LNCAP (cell line): ENCODE measurements at regions not wholly inside any gene's neighbourhood (a gene's known extent, or its start where the extent isn't known, plus 50 kb on each side); places are given as distances from the start of the nearest gene placed in this dataset.

Experiments used
- TF ChIP-seq, protein P1 (sequence below): fragments of 450-650 bp; IDR thresholded peaks from 2 replicates; pipeline ENCODE4 v1.5.1; 2017; ENCODE audit warnings: mild to moderate bottlenecking

DNA sequence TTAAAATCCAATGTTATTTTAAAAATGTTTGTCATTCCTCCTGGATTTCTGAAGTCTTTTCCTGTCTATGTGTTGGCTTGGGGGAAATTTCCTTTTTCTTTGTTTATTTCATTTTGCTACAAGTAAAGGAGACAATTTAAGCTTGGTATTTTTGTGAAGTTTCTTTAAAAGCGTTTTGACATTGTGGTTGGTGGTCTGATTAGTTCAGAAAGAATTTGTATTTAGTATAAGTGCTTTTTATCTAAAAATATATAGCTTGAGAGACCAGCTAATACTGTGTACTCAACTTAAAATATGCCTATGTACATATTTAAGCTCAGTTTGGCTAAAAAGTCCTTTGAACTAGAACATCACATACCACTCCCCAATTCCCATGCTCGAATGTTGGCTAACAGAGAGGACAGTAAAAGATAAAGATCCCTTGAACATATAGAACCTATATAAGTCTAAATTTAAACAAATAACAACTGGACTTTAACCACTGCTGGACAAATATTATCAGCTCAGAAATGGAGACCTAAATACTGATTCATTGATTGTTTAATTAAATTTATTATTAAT is 237.6 kb downstream of the TLE4 start:
- TF ChIP-seq, protein P1, sequence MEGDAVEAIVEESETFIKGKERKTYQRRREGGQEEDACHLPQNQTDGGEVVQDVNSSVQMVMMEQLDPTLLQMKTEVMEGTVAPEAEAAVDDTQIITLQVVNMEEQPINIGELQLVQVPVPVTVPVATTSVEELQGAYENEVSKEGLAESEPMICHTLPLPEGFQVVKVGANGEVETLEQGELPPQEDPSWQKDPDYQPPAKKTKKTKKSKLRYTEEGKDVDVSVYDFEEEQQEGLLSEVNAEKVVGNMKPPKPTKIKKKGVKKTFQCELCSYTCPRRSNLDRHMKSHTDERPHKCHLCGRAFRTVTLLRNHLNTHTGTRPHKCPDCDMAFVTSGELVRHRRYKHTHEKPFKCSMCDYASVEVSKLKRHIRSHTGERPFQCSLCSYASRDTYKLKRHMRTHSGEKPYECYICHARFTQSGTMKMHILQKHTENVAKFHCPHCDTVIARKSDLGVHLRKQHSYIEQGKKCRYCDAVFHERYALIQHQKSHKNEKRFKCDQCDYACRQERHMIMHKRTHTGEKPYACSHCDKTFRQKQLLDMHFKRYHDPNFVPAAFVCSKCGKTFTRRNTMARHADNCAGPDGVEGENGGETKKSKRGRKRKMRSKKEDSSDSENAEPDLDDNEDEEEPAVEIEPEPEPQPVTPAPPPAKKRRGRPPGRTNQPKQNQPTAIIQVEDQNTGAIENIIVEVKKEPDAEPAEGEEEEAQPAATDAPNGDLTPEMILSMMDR, result no peak

DNA sequence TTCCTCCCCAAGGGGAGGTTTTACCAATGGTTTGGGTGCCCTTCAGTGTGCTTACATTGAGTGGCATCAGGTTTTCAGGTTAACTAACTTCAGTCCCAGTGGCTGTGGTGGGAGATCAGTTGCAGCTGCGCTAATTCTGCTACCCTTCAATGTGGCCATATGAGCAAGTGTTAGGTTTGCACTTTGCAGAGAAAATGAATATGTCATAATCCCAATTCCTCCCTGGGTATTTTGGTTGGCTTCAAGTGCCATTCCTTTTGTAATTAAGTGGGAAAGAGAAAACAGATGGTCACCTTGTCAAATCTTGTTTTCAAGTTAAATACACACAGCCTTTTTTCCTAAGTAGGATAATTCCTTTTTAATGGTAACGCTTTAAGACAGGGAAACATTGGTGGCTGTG is 236.2 kb downstream of the TLE4 start:
- TF ChIP-seq, protein P1, result no peak

DNA sequence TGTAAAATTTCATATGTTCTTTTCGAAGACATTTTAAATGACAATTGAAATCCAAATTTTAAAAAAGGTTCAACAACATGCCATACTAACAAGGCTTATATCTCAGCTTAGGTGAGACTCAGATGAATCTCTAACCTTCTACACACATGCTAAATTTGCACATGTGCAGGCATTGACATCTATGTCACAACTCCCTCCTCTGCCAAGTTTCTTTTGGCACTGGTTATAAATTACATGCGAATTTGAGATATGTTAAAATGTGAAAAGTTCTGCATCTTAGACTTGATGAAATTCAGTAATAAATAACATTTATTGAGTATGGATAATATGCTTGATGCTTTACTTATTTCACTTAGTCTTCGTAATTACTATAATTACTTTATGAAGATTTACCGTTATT is 234.3 kb downstream of the TLE4 start:
- TF ChIP-seq, protein P1, result no peak

DNA sequence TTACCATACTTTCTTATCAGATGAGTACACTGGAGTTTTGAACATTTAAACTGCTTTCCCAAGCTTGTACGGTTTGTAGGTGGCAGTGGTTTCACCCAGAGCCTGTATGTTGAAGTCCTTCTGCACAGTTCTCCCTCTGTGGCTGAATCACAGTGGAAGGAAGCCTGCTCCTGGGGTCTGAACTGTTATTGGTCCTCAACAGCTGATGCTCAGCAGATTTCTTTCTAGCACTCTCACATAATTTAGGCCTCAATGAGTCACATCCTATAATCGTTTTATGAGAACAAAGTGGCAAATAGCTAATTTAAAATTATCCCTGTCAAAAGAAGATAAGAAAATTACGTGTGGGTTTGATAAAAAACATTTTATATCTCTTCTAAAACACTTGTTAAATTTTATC is 229.7 kb downstream of the TLE4 start:
- TF ChIP-seq, protein P1, result no peak

DNA sequence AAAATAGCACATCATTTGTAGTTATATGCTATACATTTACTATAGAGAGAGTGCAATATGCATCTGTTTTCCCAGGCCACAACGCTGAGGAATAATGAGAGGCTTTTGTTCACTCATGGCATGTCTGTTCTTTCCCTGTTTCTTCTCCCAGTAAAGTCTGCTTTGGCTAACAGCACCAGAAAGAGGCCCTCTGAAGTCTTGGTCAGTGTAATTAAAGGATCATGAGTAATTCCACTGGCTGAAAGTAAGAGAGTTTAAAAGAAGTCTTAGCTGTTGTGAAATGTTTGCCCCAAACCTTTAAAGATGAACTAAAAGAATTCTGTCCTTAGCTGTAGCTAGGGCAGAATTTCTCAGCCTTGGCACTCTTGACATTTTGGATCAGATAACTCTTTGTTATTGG is 228.8 kb downstream of the TLE4 start:
- TF ChIP-seq, protein P1, result no peak

DNA sequence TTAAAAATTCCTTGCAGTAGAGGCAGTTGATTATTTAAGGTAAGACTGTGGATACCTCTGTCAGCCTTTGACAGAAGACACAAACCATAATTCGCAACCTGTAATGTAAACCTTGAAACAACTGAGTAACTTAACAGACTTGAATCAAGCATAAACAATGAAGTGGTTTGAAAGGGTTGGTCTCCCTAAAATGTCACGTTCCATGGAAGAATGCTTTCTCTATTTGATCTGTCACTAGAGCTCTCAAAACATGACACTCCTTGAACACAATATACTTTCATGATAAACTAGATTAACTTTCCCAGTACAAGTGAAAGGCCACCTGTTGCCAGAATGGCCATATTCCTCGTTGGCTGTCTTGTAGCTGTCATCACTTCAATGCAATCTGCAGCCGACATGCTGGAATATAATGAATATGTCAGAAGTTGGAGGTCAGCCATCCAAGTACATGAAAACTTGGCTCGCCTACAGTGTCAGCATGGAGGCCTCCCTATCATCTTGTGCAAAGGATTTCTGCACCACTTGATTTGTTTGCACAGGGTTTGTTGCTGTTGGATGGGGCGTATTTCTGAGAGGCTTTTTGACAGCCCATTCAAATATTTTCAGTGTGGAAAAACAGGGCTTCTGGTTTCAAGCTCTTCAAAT is 228.0 kb downstream of the TLE4 start:
- TF ChIP-seq, protein P1, result no peak

DNA sequence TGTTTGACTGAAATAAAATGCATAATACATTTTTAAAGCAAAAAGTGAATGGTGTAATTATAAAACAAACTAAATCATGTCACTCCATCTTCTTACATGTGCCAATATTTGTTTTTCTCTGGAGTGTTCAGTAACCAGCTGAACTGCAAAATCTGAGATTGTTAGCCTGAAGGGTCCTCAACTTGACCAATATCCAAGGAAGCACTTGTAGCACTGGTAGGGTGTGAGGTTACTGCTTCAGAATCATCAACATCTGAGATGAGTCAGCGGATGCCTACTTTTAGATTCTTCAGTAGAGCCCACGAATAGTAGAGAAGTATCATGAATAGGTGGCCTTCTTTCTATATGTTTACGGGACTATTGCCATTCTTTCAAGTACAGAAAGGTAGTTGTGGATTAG is 226.7 kb downstream of the TLE4 start:
- TF ChIP-seq, protein P1, result no peak

DNA sequence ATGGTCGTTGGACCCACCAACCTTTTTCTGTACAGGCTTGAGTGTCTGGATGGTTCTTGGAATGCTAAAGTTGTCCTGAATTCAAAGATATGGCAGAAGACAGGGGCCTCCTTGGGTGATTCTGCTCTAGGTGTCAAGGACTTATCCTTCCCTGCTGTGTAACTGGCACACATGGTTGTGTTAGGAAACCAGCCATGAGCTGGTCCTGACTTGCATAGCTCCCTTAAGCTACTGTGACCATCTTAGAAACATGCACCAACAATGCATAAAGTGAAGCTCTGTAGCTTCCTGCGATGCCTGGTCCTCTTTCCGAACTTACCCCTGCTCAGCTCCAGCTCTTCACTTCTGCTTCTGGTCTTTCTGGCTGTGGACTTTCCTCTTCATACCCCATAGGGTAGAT is 224.6 kb downstream of the TLE4 start:
- TF ChIP-seq, protein P1, result no peak
